GM23248 (cell line): ENCODE measurements at regions not wholly inside any gene's neighbourhood (a gene's known extent, or its start where the extent isn't known, plus 50 kb on each side); places are given as distances from the start of the nearest gene placed in this dataset.

Source experiments
- DNase-seq: peaks from one replicate; pipeline ENCODE4 v3.0.0-alpha.2; 2015
- H2AFZ ChIP-seq: fragments of 200-600 bp; sonication (generic); 2 replicates; pipeline ENCODE4 v1.6.1; 2016; ENCODE audit warnings: antibody characterized with exemption
- H3F3A ChIP-seq: fragments of 200-600 bp; sonication (generic); 2 replicates; pipeline ENCODE4 v1.6.1; 2016; ENCODE audit warnings: mild to moderate bottlenecking, antibody characterized with exemption, mixed run types; ENCODE audit not compliant: insufficient read depth
- H3K27ac ChIP-seq: fragments of 200-600 bp; sonication (generic); 2 replicates; pipeline ENCODE4 v1.5.1; 2016; ENCODE audit warnings: mild to moderate bottlenecking
- H3K27me3 ChIP-seq: fragments of 200-600 bp; sonication (generic); replicated peaks from 2 replicates; pipeline ENCODE4 v1.6.1; 2016; ENCODE audit warnings: mild to moderate bottlenecking; ENCODE audit not compliant: insufficient read depth
- H3K36me3 ChIP-seq: fragments of 200-600 bp; sonication (generic); 2 replicates; pipeline ENCODE4 v1.6.1; 2016; ENCODE audit warnings: low read depth, mild to moderate bottlenecking
- H3K4me1 ChIP-seq: fragments of 200-600 bp; sonication (generic); 2 replicates; pipeline ENCODE4 v1.6.1; 2016; ENCODE audit warnings: mild to moderate bottlenecking; ENCODE audit not compliant: insufficient read depth
- H3K4me2 ChIP-seq: fragments of 200-600 bp; sonication (generic); one replicate; pipeline ENCODE4 v1.6.1; 2016; ENCODE audit warnings: mild to moderate bottlenecking; ENCODE audit not compliant: unreplicated experiment
- H3K4me3 ChIP-seq: fragments of 200-600 bp; sonication (generic); 2 replicates; pipeline ENCODE4 v1.5.1; 2016; ENCODE audit warnings: mild to moderate bottlenecking
- H3K79me2 ChIP-seq: fragments of 200-600 bp; sonication (generic); 2 replicates; pipeline ENCODE4 v1.6.1; 2016; ENCODE audit warnings: mild to moderate bottlenecking; ENCODE audit not compliant: insufficient read depth
- H3K9ac ChIP-seq: fragments of 200-600 bp; sonication (generic); 2 replicates; pipeline ENCODE4 v1.6.1; 2016; ENCODE audit warnings: mild to moderate bottlenecking
- H3K9me2 ChIP-seq: fragments of 200-600 bp; sonication (generic); 2 replicates; pipeline ENCODE4 v1.6.1; 2016; ENCODE audit warnings: mixed run types, mild to moderate bottlenecking, moderate library complexity; ENCODE audit not compliant: insufficient read depth
- H3K9me3 ChIP-seq: fragments of 200-600 bp; sonication (generic); one replicate; pipeline ENCODE4 v1.6.1; 2017; ENCODE audit warnings: low read depth
- H4K20me1 ChIP-seq: fragments of 200-600 bp; sonication (generic); 2 replicates; pipeline ENCODE4 v1.6.0; 2016; ENCODE audit not compliant: insufficient read depth
- EZH2 ChIP-seq: fragments of 200-600 bp; sonication (generic); IDR thresholded peaks from 2 replicates; pipeline ENCODE4 v1.6.1; 2018; ENCODE audit warnings: antibody characterized with exemption, mild to moderate bottlenecking; ENCODE audit not compliant: insufficient read depth, poor library complexity, severe bottlenecking
- EZH2phosphoT487 ChIP-seq: fragments of 200-600 bp; sonication (generic); IDR thresholded peaks from 2 replicates; pipeline ENCODE4 v1.6.1; 2018; ENCODE audit warnings: antibody characterized with exemption, moderate library complexity, mild to moderate bottlenecking, low read depth; ENCODE audit not compliant: insufficient read depth
- WGBS, 2 experiments: methylation state at CpG; one replicate each; pipeline ENCODE4 v1.1.6; 2015 to 2017; ENCODE audit warnings: low lambda C conversion rate in 2 of 2, low coverage in 1 of 2; ENCODE audit errors: missing lambda C conversion rate in 2 of 2; 5-methylcytosine and 5-hydroxymethylcytosine counted together
- in situ Hi-C: fragments of 300-500 bp; cut with MboI; formaldehyde crosslinking; loops from 2 replicates; pipeline ENCODE4 v1.15.0; 2020

GRCh38 chr14:37894463-37894862, 299.0 kb downstream of the TTC6 start:
- Histone ChIP-seq H3K79me2 (no peaks in the 10 kb centered on the region), H2AFZ (no peak overlapping the region), H3K4me2 (no peak overlapping the region), H3K9me2 (no peaks in the 10 kb centered on the region), H4K20me1 (no peaks in the 10 kb centered on the region), H3K4me3 (no peak overlapping the region), H3K27me3 (no peaks in the 10 kb centered on the region), H3F3A (no peaks in the 10 kb centered on the region), H3K36me3 (no peaks in the 10 kb centered on the region), H3K9me3 (no peaks in the 10 kb centered on the region), H3K4me1 (no peaks in the 10 kb centered on the region), H3K27ac (no peak overlapping the region), H3K9ac (no peak overlapping the region)
- DNase-seq = no peak
- TF ChIP-seq EZH2phosphoT487 (no peak), EZH2 (no peak)
- 67 to 82% methylated on average over 1 of the region's 1 CpG for WGBS, 2 experiments
- in situ Hi-C loops = no loop called here

GRCh38 chr14:37899365-37899764, 303.9 kb downstream of the TTC6 start:
- Histone ChIP-seq H3K4me1 (peaks cover 37% of the 10 kb centered on the region), H3K27me3 (no peaks in the 10 kb centered on the region), H3K9me3 (no peaks in the 10 kb centered on the region), H3K4me2 (no peak overlapping the region), H2AFZ (no peak overlapping the region), H3K4me3 (no peak overlapping the region), H4K20me1 (no peaks in the 10 kb centered on the region), H3F3A (peaks cover 21% of the 10 kb centered on the region), H3K27ac (no peak overlapping the region), H3K36me3 (no peaks in the 10 kb centered on the region), H3K79me2 (no peaks in the 10 kb centered on the region), H3K9ac (no peak overlapping the region), H3K9me2 (no peaks in the 10 kb centered on the region)
- no peak for DNase-seq
- in situ Hi-C loops = no loop called here
- WGBS, 2 experiments = 73% methylated on average over 4 of the region's 4 CpGs
- no peak for TF ChIP-seq EZH2phosphoT487

GRCh38 chr14:37900561-37900960, 305.1 kb downstream of the TTC6 start:
- Histone ChIP-seq H3K27me3 (no peaks in the 10 kb centered on the region), H2AFZ (0 out of 2 replicates have a peak overlapping the region, but pooled peaks have one; percentile 11), H3F3A (peaks cover 21% of the 10 kb centered on the region), H3K4me1 (peaks cover 37% of the 10 kb centered on the region), H3K4me2 (peak overlapping the region; percentile 73), H3K36me3 (no peaks in the 10 kb centered on the region), H3K79me2 (no peaks in the 10 kb centered on the region), H4K20me1 (no peaks in the 10 kb centered on the region), H3K27ac (no peak overlapping the region), H3K9me2 (no peaks in the 10 kb centered on the region), H3K9me3 (no peaks in the 10 kb centered on the region), H3K9ac (no peak overlapping the region), H3K4me3 (peak overlapping the region; percentile 55; the same call in 1 of the 2 replicates)
- TF ChIP-seq EZH2phosphoT487 (no peak), EZH2 (no peak)
- DNase-seq = no peak
- in situ Hi-C loops = loop anchor here (10.0 to 25.0 kb wide), 5 partner anchors 304 to 1112 kb away; partner anchors contain the start of gene SSTR1
- WGBS, 2 experiments = 53 to 64% methylated on average over 1 of the region's 1 CpG

GRCh38 chr14:37901978-37902377, 305.7 kb upstream of the SSTR1 start:
- DNase-seq = peak; percentile 87
- in situ Hi-C loops = loop anchor here (10.0 to 25.0 kb wide), 5 partner anchors 303 to 1110 kb away; partner anchors contain the start of gene SSTR1

More at GRCh38 chr14:37901978-37902377, 305.7 kb upstream of the SSTR1 start:
- Histone ChIP-seq H3K9me2 (no peaks in the 10 kb centered on the region), H3K9ac (peak overlapping the region; percentile 30), H4K20me1 (no peaks in the 10 kb centered on the region), H3K4me2 (peak overlapping the region; percentile 73), H3K36me3 (no peaks in the 10 kb centered on the region), H3K9me3 (no peaks in the 10 kb centered on the region), H3K79me2 (no peaks in the 10 kb centered on the region), H3K27ac (peak overlapping the region; percentile 49), H3K4me3 (peak overlapping the region; percentile 55), H3K27me3 (no peaks in the 10 kb centered on the region), H2AFZ (peak overlapping the region; percentile 61), H3K4me1 (peaks cover 37% of the 10 kb centered on the region), H3F3A (peaks cover 21% of the 10 kb centered on the region)
- WGBS, 2 experiments = 4% methylated on average over 6 of the region's 6 CpGs
- TF ChIP-seq EZH2phosphoT487 = no peak
- TF ChIP-seq EZH2 = no peak
